ENCODE measurements at regions not wholly inside any gene's neighbourhood (a gene's known extent, or its start where the extent isn't known, plus 50 kb on each side); places are given as distances from the start of the nearest gene placed in this dataset.

GRCh38 chr11:41836431-41836830 is 377.0 kb upstream of the LRRC4C start:
- TF ChIP-seq, protein P1, sequence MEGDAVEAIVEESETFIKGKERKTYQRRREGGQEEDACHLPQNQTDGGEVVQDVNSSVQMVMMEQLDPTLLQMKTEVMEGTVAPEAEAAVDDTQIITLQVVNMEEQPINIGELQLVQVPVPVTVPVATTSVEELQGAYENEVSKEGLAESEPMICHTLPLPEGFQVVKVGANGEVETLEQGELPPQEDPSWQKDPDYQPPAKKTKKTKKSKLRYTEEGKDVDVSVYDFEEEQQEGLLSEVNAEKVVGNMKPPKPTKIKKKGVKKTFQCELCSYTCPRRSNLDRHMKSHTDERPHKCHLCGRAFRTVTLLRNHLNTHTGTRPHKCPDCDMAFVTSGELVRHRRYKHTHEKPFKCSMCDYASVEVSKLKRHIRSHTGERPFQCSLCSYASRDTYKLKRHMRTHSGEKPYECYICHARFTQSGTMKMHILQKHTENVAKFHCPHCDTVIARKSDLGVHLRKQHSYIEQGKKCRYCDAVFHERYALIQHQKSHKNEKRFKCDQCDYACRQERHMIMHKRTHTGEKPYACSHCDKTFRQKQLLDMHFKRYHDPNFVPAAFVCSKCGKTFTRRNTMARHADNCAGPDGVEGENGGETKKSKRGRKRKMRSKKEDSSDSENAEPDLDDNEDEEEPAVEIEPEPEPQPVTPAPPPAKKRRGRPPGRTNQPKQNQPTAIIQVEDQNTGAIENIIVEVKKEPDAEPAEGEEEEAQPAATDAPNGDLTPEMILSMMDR (IDR thresholded peaks at IDR 0.05) = no peak
- TF ChIP-seq EP300 (IDR thresholded peaks at IDR 0.05) (no peak), POLR2AphosphoS5 (IDR thresholded peaks at IDR 0.05) (no peak), POLR2A (IDR thresholded peaks at IDR 0.05) (no peak)

All from stomach (tissue), 4 donors.